ENCODE measurements at regions not wholly inside any gene's neighbourhood (a gene's known extent, or its start where the extent isn't known, plus 50 kb on each side); places are given as distances from the start of the nearest gene placed in this dataset.

DNA sequence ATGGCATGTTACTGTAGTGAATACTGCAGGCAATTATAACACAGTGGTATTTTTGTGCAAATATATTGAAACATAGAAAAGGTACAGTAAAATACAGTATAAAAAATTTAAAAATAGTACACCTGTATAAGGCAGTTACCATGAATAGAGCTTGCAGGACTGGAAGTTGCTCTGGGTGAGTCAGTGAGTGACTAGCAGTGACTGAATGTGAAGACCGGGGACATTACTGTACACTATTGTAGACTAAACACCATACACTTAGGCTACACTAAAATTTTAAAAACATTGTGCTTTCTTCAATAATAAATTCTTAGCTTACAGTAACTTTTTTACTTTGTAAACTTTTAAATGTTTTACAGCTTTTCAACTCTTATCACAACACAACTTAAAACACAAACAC, 181.7 kb downstream of the GALC start:
- TF ChIP-seq, protein P1, sequence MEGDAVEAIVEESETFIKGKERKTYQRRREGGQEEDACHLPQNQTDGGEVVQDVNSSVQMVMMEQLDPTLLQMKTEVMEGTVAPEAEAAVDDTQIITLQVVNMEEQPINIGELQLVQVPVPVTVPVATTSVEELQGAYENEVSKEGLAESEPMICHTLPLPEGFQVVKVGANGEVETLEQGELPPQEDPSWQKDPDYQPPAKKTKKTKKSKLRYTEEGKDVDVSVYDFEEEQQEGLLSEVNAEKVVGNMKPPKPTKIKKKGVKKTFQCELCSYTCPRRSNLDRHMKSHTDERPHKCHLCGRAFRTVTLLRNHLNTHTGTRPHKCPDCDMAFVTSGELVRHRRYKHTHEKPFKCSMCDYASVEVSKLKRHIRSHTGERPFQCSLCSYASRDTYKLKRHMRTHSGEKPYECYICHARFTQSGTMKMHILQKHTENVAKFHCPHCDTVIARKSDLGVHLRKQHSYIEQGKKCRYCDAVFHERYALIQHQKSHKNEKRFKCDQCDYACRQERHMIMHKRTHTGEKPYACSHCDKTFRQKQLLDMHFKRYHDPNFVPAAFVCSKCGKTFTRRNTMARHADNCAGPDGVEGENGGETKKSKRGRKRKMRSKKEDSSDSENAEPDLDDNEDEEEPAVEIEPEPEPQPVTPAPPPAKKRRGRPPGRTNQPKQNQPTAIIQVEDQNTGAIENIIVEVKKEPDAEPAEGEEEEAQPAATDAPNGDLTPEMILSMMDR (IDR thresholded peaks at IDR 0.05), result no peak
- no peak for TF ChIP-seq POLR2A (IDR thresholded peaks at IDR 0.05)

Measured in adrenal gland (tissue), 5 donors.